NCI-H2227 treated with DMSO at 0.1 percent for 48 hours (cell line): ENCODE measurements at regions not wholly inside any gene's neighbourhood (a gene's known extent, or its start where the extent isn't known, plus 50 kb on each side); places are given as distances from the start of the nearest gene placed in this dataset.

Source experiments
- DNase-seq: peaks from one replicate; lab custom pipeline; 2025; lab: John Stamatoyannopoulos, UW

DNA sequence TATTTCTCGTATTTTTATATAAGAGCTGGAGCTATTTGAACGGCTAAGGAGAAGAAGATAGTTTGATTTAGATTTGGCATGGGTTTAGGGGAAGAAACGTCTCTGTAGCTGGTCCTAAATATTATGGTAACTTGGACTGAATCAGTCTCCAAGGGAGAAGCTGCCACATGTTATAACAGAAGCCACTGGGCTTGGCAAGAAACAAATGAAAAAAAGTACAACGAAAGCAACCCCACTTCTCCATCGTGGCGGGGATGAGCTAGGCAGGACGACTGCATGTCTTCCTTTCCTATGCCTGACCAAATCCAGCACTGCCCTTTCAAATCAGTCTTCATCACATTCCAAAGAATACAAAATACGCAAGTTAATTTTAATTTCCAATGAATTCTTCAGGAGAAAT lies 196.7 kb upstream of the KLF14 start:
- no peak for DNase-seq

DNA sequence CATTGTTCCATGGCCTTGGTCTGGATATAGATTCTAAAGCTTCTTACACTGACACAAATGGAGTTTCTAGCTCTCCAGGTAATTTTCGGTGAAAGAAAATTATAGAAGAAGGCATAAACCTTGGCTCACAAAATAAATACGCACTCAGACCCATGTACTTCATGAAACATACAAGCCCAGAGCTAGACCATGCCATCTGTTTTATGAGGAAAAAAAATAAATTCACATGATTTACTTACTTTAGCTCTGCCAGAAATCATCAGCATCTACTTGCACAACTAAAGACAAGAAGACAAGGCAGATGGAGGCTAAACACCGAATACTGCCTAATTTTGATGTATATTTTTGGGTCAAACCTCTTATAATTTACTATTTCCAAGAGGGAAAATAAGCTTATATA lies 197.4 kb upstream of the KLF14 start:
- no peak for DNase-seq

DNA sequence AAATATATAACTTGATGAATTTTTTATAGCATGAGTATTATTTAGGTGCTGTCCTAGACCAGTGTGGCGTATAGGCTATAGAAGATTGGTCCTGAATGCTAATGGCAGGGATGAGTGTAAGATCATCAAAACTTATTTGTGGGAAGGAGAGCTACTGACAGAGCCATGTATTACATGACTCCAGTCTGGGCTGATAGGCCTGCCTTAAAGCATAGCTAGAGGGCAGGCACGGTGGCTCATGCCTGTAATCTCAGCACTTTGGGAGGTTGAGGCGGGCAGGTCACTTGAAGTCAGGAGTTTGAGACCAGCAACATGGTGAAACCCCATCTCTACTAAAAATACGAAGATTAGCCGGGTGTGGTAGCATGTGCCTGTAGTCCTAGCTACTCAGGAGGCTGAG lies 198.1 kb upstream of the KLF14 start:
- no peak for DNase-seq

DNA sequence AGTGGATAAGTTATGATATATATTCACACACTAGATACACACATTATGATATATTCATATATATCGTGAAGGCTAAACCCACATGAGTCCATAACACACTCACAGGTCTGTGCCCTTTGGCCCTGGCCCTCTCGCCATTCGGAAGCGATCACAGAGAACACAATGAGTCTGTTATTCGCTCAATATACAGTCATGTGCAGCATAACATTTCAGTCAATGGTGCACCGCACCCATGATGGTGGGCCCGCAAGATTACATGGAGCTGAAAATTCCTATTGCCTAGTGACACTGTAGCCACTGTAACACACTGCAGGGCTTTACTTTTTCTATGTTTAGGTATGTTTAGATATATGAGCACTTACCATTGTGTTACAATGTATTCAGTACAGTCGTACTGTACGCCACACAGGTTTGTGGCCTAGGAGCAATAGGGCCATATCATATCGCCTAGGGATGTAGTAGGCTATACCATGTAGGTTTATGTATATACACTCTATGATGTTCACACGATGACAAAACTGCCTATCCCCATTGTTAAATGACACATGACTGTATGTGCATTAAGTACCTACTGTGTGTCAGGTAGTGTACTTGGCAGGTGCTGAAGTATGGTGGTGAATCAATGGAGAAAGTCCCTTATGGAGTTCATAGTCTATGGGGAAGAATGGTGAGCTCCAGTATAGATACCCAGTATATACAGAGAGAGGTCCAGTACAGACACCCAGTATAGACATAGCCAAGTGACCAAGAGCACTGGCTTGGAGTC lies 198.8 kb upstream of the KLF14 start:
- no peak for DNase-seq

DNA sequence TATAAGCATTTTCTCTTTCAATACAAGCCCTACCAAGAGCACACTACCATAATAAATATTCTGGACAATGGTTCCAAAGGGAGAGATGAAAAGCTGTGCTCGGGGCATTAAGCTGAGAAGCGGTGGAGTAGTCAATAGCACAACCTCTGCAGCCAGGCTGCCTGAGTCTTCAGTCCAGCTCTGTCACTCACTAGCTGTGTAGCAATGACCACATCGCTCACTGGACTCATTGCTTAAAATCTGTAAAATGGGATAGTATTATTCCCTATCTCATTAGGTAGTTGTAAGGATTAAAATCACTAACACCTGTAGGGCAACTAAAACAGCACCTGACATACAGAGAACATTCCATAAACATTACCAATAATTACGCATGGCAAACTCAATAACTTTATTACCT lies 199.9 kb upstream of the KLF14 start:
- DNase-seq: no peak

DNA sequence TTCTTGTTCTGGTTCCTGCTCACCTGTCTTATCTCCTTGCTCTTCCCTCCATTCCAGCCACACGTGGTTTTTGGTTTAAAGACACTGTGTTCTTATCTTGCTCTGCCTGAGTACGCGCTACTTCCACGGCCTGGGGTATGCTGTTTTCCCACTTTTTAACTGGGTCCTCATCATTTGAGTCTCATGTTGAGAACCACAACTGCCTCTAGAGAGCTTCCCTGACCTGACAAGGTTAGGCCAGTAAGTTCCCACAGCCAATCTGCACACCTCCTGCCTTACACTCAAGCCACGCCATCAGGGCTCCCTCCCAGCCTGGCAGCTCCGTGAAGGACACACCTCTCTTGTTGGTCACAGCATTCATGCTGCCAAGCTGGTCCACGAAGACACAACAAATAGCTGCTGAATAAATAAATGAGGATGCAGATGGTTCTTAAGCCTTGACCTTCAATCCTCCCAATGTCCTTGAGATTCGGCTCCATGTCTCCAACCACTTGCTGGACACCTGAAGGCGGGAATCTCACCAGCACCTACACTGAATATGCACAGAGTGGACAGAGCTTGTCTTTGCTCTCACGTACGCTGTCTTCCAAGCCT lies 201.7 kb upstream of the KLF14 start:
- DNase-seq: no peak

DNA sequence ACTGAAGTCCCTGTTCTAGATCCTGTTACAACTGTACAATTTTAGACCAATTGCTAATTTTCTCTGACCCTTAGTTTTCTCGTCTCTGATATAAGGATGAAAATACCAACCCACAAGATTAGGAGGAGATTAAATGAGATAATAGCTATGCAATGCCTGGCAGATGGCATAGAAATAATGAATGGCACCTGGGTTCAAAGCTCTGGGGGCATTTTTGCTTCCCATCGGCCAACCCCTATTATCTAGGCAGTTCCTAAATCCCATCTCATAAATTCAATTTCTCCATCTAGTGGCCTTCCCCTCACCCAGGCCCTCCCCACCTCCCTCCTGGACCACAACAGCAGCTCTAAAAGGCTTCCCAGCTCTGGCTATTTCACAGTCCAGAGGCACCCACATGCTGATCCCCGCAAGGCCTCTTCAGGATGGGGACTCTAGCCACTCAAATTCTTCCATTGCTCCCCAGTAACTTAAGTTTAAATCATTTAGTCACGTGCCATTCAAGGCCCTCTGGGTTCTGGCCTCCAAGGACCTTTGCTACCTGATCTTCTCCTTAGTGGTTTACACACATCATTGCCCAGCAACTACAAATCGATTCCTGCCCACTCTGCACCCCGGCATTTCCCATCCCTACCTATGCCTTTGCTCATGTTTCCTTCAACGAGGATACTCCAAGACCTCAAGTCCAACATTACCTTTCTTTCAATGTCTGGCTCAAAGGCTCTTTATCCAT lies 202.4 kb upstream of the KLF14 start:
- no peak for DNase-seq

DNA sequence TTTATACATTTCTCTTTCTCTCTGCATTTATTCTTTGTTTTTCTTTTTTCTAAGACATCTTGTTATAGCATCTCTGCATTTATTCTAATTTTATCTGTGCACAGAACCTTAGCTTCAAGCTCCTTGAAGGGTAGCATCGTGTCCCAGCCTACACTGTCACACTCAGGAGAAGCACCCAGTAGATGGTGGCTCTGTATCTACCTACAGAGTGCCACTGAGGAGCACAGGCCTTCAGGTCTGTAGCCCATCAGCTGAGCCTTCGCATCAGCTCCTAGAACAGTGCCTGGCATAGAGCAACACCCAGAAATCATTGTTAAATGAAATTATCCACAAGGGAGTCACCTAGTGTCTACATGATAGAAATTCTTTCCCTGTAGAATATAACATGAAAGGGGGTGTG lies 203.0 kb upstream of the KLF14 start:
- DNase-seq: no peak

DNA sequence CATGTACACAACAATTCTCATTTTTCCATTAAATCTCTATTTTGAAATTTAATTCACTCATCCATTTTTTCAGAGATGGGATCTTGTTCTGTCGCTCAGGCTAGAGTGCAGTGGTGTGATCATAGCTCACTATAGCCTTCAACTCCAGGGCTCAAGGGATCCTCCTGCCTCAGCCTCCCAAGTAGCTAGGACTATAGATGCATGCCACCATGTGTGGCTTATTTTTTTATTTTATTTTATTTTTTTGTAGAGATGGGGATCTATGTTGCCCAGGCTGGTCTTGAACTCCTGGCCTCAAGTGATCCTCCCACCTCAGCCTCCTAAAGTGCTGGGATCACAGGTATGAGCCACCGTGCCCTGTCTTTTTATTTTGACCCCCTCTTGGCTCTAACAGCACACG lies 203.8 kb upstream of the KLF14 start:
- no peak for DNase-seq

DNA sequence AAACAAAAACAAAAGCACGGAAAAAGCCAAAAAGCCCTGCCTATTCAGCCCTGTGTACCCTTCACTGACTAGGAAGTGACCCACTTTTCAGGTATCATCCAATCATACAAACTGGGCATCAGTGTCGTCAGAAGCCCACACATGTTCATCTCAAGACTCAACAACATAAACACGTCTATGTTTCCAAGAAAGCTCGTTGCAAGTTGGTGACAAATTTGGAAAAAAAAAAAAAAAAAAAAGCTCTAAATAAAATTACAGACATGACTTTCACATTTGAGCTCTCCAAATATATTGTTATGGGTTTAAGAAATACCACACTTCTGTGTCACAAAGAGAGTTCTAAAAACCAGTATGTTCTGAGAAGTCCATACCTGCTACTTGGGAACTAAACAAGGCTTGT lies 204.7 kb upstream of the KLF14 start:
- DNase-seq: no peak

DNA sequence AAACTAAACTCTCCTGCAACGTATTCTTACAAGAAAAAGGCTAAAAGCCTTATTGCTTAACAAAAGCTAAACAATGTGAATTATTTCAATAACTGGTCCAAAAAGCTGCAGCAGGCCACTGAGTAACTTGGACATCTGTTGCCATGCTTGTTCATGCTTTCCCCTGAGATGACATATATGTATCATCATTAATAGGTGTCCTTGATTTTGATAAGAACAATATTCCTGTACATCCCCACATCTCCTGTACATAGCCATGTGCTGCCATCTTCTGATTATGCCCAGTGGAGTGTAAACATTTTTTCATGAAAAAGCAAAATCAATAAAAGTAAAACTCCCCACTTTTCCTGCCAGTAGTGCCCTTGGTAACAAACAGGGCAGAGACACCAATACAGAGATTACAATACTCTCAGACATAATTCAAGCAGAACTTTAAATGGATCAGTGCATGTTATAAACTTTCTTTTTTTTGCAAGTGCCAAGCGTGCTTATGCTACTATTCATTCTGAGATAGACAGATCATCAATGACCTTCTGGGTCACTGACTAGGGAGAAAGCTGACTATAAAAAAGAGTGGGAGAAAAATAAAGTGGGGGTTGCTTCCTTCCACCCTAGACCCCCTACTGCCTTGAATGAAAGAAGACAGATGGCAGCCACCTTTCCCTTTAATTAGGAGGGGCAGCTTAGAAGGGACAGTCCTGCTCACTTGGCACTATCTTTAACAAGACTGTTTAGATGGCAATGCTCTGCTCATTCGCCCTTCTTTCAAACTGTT lies 205.5 kb upstream of the KLF14 start:
- peak; percentile 72 for DNase-seq

DNA sequence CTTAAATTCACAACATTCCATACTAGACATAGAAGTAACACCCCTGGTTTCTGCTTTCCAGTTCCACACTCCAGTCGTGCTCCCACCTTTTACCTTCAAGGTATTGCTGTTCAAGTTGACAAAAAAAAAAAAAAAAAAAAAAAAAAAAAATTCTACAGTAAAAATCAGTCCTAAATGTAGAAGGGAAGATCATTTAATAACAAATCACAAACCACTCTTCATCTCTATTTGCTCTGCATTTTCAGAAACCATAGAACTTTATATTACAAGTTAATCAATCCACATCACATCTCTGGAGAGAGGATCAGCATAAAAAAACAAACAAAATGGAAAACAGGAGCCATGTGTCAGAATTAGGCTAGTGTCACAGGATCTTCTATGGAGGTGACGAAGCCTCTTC lies 206.3 kb upstream of the KLF14 start:
- DNase-seq: no peak

DNA sequence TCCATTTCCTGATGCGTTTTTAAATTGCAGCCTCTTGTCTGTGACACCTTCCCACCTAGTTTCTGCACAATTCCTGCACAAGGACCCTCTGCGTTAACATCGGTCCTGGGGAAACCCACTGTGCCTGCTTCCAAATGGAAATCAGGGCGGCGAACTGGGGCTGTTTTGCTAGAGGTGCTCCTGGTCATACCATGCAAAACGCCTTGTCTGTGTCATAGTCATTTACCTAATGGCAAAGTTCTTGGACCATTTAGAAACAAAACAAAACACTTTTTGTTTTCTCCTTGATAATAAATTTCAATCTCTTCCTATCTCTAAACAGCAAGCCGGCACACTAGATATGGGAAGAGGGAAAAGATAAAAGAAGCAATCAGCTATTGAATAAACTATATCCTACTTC lies 206.9 kb upstream of the KLF14 start:
- DNase-seq: no peak

DNA sequence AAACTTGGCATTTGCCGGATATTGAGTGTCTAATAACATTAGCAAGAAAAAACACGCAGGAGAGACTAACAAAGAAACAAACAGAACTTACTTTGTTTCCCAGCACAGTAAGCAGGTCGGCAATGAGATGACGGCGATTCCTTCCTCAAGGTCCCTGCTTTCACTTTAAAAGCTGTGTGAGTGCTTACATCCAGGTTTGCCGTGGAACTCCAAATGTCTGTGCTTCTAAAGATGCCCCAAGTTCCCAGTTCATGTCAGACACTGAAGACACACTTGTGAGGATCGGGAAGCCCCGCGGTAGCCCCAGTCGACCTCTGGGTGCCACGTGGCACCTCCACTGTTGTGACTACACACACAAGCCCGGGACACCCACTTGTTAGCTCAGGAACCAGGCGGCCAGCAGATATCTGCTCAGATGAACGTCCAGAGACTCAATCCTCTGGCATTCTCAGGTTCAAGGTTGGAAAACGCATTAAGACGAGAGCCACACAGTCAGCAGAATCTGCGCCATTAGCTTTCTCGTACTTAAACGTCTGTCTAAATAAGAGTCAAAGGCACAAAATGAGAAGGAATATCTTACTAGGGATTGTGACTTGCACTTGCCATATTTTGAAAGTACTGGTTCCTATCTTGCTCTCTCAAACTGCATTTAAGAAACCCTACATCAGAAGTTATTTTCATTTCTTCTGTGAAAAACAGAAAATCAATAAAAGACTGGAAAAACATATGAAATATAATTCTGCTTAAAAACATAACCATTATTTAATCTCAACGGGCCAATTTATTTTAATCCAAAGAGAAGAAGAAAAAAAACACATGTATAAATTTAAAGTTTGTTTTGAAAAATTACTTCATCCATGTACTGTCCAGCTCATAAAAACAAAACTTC lies 207.6 kb upstream of the KLF14 start:
- peak; percentile 74 for DNase-seq

DNA sequence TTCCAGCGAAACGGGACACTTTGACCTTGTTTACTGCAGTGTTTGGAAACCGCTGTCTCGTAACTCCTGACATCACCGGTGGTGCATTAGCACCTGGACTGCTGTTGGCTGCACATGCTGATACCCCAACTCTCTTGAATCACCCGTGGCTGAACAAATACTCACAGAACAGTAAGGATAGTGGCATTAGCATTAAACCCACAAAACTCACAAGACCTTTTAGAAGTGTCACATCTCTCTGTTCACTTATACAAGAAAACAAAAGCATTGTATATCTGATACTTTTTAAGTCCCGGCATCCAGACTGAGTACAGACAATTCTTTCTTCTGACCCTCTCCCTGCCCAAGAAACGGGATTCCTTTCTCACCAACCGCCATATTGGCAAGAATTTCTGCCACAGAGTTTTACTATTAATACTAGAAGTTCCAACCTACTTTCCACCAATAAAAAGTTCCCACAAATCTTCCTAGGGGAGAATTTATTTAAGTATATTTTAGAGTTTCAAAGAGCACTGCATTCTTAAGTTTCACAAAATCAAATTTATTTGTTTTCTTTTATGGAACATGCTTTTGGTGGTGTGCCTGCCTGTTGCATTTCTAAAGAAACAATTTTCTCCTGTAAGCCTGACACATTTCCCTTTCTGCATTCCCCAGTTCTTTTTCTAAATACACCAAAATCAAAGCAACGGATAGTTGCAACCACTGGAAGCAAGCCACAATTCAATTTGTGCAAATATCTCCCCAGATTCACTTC lies 208.4 kb upstream of the KLF14 start:
- peak; percentile 58 for DNase-seq

DNA sequence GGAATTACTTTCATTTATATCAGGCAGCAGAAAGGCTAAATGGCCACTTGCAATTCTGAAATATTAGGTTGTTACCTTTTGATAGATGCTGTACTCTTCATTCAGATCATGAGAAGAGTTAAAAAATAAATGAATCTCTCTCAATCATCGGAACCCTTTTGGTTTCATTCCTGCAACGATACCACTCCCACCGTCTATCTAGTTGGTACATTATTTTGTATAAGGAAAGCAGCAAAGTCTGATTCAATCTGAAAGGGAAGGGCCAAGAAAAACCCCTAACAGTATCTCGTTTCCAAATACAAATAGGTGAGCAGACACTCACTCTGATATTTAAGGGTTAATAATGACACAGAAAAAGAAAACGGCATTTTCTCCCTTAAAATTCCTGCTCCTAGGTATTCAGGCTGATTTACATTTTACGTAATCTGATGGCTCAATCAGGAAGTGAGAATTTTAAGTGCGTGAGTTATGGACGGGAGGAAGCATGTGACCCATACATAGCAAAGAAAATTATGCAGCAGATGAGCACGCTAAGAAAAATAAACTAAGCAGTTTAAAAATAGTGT lies 209.4 kb upstream of the KLF14 start:
- peak; percentile 47 for DNase-seq

DNA sequence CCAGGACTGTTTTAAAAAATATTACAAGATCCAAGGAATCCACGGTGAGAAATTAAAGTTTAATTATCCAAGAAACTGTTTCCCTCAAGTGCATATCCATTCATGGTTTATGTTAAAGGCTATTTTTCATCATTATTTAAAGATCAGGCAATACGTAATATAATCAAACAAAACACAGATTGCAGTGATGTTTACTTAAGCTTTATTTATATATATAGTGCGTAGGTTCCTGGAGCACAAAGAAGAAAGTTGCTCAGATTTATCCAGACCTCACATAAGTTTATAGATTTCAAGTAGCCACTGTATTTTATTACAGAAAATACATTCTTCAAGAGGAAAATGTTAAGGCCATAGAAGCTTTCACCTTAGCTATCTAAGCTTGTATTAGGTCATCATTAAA lies 210.0 kb upstream of the KLF14 start:
- no peak for DNase-seq

DNA sequence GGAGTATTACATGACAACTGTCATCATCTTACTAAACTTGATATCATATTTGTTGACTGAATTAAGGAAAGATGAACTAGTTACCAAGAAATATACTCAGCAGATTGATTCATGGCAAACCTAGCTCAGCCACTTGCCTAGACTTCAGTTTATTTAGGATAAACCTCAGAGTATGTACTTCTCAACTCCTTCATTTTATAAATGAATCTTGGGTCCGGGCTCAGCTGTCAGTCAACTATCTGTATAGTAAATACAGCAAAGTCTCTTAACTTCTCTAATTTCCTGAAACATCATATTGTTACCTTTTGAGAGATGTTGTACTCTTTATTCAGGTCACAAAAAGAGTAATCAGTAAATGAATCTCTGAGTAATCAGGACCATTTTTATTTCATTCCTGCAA lies 211.0 kb upstream of the KLF14 start:
- no peak for DNase-seq

DNA sequence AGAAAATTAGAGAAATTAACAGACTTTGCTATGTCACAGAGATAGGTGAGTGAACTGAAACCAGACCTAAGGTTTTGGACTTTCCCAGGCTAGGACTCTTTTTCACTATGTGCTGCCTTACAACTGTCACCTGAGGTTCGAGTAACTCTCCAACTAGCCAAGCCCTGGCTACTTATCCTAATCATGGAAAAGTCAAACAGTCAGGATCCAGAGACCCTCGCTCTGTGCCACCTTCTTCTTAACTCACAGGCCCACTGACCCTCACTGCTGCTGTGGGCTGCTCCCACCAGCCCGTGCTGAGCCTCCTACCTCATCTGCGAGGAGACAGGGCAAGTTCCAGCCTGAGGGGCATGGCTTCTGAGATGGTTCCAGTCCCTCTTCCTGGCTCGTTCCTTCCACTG lies 211.4 kb upstream of the KLF14 start:
- no peak for DNase-seq

DNA sequence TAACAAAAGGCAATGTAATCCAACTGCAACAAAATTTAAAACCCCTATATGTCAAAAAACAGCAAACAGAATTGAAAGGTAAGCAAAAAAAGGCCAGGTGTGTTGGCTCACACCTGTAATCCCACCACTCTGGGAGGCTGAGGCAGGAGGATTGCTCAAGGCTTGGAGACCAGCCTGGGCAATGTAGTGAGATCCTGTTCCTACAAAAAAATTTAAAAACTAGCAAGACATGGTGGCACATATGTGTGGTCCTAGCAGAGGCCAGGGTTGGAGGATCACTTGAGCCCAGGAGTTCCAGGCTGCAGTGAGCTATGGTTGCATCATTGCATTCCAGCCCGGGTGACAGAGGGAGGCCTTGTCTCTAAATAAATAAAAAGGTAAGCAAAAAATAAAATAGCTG lies 212.1 kb upstream of the KLF14 start:
- no peak for DNase-seq
